K562 (cell line): ENCODE measurements at regions not wholly inside any gene's neighbourhood (a gene's known extent, or its start where the extent isn't known, plus 50 kb on each side); places are given as distances from the start of the nearest gene placed in this dataset.

Source experiments
- ATAC-seq: fragments of 200-7000 bp; cut with Tn5 transposase; 3 replicates; pipeline ENCODE4 v1.9.1; 2020; ENCODE audit warnings: moderate library complexity
- BruUV-seq: library from RNA; stranded (reverse); fragments of 400-500 nt; replicated peaks from 2 replicates; lab custom pipeline; 2021; lab: Mats Ljungman, UMichigan
- CTCF ChIA-PET: fragments of 300-600 bp; formaldehyde crosslinking; extraction: SDS; loops from one replicate; lab custom pipeline; 2021; ENCODE audit warnings: low intra/inter-chr PET ratio; lab: Yijun Ruan, JAX
- POLR2A ChIA-PET: fragments of 300-600, 350-650 bp; sonication (Branson Sonifier 250); formaldehyde crosslinking; extraction: SDS; loops from one replicate; lab custom pipeline; 2021; ENCODE audit warnings: antibody characterized with exemption, inconsistent platforms; lab: Yijun Ruan, JAX
- DNase-seq, 4 experiments: peaks; one replicate each; pipeline versions ENCODE4 v3.0.0 to v3.0.0-alpha.2; 2011 to 2018; ENCODE audit warnings: low spot score in 3 of 4, mixed read lengths in 3 of 4; ENCODE audit errors: extremely low read depth in 1 of 4
- FAIRE-seq: peaks from 2 replicates; lab custom pipeline; 2011; peaks lifted over from hg19 to GRCh38; lab: Jason Lieb, UNC
- H2AFZ ChIP-seq: 2 replicates; pipeline ENCODE4 v1.6.0; 2011; ENCODE audit warnings: low read depth, low read length, control low read depth, inconsistent platforms
- H3K27ac ChIP-seq: fragments of 200-600 bp; 3 replicates; pipeline ENCODE4 v1.8.0; 2011; ENCODE audit warnings: low read depth, mild to moderate bottlenecking, control low read depth, inconsistent platforms, low read length, moderate library complexity, mixed read lengths; ENCODE audit errors: extremely low read depth
- H3K27me3 ChIP-seq, 2 experiments: fragments of 300-600 bp in 1 of 2; 2 replicates in 1 of 2; 3 replicates in 1 of 2; pipeline versions ENCODE4 v1.6.0 to v1.8.0; 2011; ENCODE audit warnings: inconsistent platforms in 2 of 2, low read length in 2 of 2, mild to moderate bottlenecking in 1 of 2, mixed read lengths in 1 of 2, moderate library complexity in 1 of 2; ENCODE audit not compliant: control insufficient read depth in 2 of 2, insufficient read depth in 2 of 2
- H3K36me3 ChIP-seq: fragments of 300-600 bp; 3 replicates; pipeline ENCODE4 v1.8.0; 2011; ENCODE audit warnings: mild to moderate bottlenecking, low read length, inconsistent platforms; ENCODE audit not compliant: control insufficient read depth, insufficient read depth
- H3K4me1 ChIP-seq, 2 experiments: fragments of 200-600 bp in 1 of 2; replicated peaks in 1 of 2; 2 replicates in 1 of 2; 3 replicates in 1 of 2; pipeline versions ENCODE4 v1.5.1 to v1.8.0; 2011; ENCODE audit warnings: inconsistent platforms in 2 of 2, low read length in 2 of 2, mild to moderate bottlenecking in 1 of 2, mixed read lengths in 1 of 2, moderate library complexity in 1 of 2; ENCODE audit not compliant: control insufficient read depth in 2 of 2, insufficient read depth in 2 of 2
- H3K4me2 ChIP-seq: 2 replicates; pipeline ENCODE4 v1.6.1; 2011; ENCODE audit warnings: low read length, control low read depth, inconsistent platforms, mixed read lengths; ENCODE audit not compliant: insufficient read depth
- H3K4me3 ChIP-seq: fragments of 200-600 bp; sonication (generic), shearing (Covaris generic); 2 replicates; pipeline ENCODE4 v1.5.1; 2016; ENCODE audit warnings: control low read depth, inconsistent platforms
- H3K79me2 ChIP-seq: fragments of 200-600 bp; 3 replicates; pipeline ENCODE4 v1.8.0; 2011; ENCODE audit warnings: low read length, inconsistent platforms; ENCODE audit not compliant: control insufficient read depth, insufficient read depth
- H3K9ac ChIP-seq, 2 experiments: 2 replicates each; pipeline versions ENCODE4 v1.6.0 to v1.6.1; 2011; ENCODE audit warnings: low read depth in 2 of 2, low read length in 2 of 2, control low read depth in 1 of 2, inconsistent platforms in 1 of 2, mild to moderate bottlenecking in 1 of 2, mixed read lengths in 1 of 2; ENCODE audit not compliant: insufficient read depth in 1 of 2
- H3K9me1 ChIP-seq: one replicate; pipeline ENCODE4 v1.6.0; 2011; ENCODE audit warnings: inconsistent platforms, mild to moderate bottlenecking, low read length, moderate library complexity; ENCODE audit not compliant: control insufficient read depth, insufficient read depth
- H3K9me3 ChIP-seq: replicated peaks from 2 replicates; pipeline ENCODE4 v1.5.1; 2011; ENCODE audit warnings: low read depth, low read length, inconsistent platforms; ENCODE audit not compliant: control insufficient read depth, insufficient read depth
- H4K20me1 ChIP-seq: replicated peaks from 2 replicates; pipeline ENCODE4 v1.6.1; 2011; ENCODE audit warnings: low read length, inconsistent platforms, mixed read lengths; ENCODE audit not compliant: control insufficient read depth, insufficient read depth
- AFF4 ChIP-seq: sonication (generic); formaldehyde crosslinking; IDR thresholded peaks from 2 replicates; pipeline ENCODE4 v1.8.0; 2023; ENCODE audit warnings: mild to moderate bottlenecking, missing genetic modification reagents
- WGBS: fragments of 100-300 bp; shearing (Covaris generic); methylation state at CpG from one replicate; pipeline ENCODE4 v1.1.6; 2016; ENCODE audit warnings: low coverage, mixed read lengths; ENCODE audit not compliant: insufficient coverage; ENCODE audit errors: missing lambda C conversion rate; 5-methylcytosine and 5-hydroxymethylcytosine counted together
- in situ Hi-C: fragments of 300-500 bp; cut with MboI; formaldehyde crosslinking; loops from 4 replicates; pipeline ENCODE4 v1.15.0; 2018; ENCODE audit warnings: inconsistent platforms, mixed read lengths
- intact Hi-C: fragments of 100-400 bp; cut with micrococcal nuclease; formaldehyde crosslinking; loops from 2 replicates; pipeline ENCODE4 v1.14.2; 2022

- FAIRE-seq: no peak
- no TSS peak for BruUV-seq
- in situ Hi-C loops: no loop called here
- POLR2A ChIA-PET: interaction anchor here (0.7 kb wide), 1 partner anchor 10 kb away, joined by 5 read pairs; no protein-coding TSS in a partner anchor
- H2AFZ ChIP-seq: no peak overlapping the region
- no peaks in the 10 kb centered on the region for H3K27me3 ChIP-seq
- no peak for ATAC-seq
- H3K79me2 ChIP-seq: no peaks in the 10 kb centered on the region
- no peak overlapping the region for H3K9ac ChIP-seq
- H3K4me1 ChIP-seq: peaks cover 10 to 22% of the 10 kb centered on the region in 2 experiments
- intact Hi-C loops: loop anchor here (5.0 kb wide), 3 partner anchors 47 to 217 kb away; no protein-coding TSS in a partner anchor
- no peak for TF ChIP-seq AFF4
- TF ChIP-seq, all 486 proteins: peak for 0
- 35% methylated on average over 2 of the region's 2 CpGs for WGBS
- no peaks in the 10 kb centered on the region for H3K9me3 ChIP-seq
- DNase-seq: no peak
- no peak overlapping the region for H3K27ac ChIP-seq
- CTCF ChIA-PET: no interaction called here
- peaks cover 9% of the 10 kb centered on the region; the same call in 1 of the 2 replicates for H4K20me1 ChIP-seq
- H3K9me1 ChIP-seq: no peaks in the 10 kb centered on the region
- H3K4me2 ChIP-seq: no peak overlapping the region
- H3K4me3 ChIP-seq: no peak overlapping the region
- no peaks in the 10 kb centered on the region for H3K36me3 ChIP-seq
These were observed 53.2 kb upstream of the MTPN start for GRCh38 chr7:136030330-136030729.
